ENCODE measurements at regions not wholly inside any gene's neighbourhood (a gene's known extent, or its start where the extent isn't known, plus 50 kb on each side); places are given as distances from the start of the nearest gene placed in this dataset.

DNA sequence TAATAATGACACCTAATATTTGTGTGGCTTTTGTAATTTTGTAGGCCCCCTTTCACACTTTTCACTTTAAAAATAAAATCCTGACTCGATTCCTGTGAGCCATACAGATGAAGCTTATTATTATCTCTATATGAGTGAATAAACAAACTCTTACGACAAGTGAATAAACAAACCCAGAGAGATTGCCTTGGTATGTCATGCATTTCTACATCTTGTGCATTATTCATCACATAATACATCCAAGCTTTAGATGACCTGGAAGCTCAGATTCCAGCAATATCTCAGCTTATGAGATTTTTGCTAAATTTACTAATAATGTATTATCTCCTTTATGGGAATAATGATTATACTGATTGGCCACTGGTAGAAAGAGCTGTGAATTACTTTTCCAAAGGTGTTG, 248.2 kb downstream of the TBX18 start:
- Histone ChIP-seq H3K4me3 (no peak overlapping the region), H3K27ac (no peak overlapping the region), H3K27me3 (no peaks in the 10 kb centered on the region), H4K20me1 (no peaks in the 10 kb centered on the region), H3K36me3 (no peaks in the 10 kb centered on the region), H3K4me1 (no peaks in the 10 kb centered on the region), H3K9ac (no peak overlapping the region), H3K4me2 (no peak overlapping the region), H3K9me3 (replicated peaks in 1 of 11) (no peaks in the 10 kb centered on the region)
- TF ChIP-seq Cebpa-rat (IDR thresholded peaks at IDR 0.05), result no peak

DNA sequence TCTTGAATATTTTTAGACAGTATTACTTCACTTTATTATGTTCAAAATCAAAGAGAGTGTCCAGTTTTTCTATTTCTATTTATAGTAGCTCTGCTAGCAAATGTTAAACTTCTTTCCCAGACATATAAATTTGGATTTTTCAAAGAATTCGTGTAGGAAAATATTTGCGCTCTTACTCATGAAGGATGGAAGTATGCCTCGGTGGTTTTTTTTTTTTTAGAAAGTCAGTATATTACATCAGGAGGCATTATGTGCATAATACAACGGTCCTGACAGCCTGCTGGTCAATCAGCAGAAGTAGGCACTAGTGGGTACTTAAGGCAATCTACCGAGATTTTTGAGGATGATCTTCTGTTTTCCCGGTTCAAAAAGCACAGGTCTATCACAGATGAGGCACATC, 249.3 kb downstream of the TBX18 start:
- Histone ChIP-seq H3K27ac (no peak overlapping the region), H4K20me1 (no peaks in the 10 kb centered on the region), H3K36me3 (no peaks in the 10 kb centered on the region), H3K4me2 (no peak overlapping the region), H3K4me1 (no peaks in the 10 kb centered on the region), H3K27me3 (no peaks in the 10 kb centered on the region), H3K9ac (no peak overlapping the region), H3K9me3 (replicated peaks in 1 of 11) (no peaks in the 10 kb centered on the region), H3K4me3 (no peak overlapping the region)
- no peak for TF ChIP-seq Cebpa-rat (IDR thresholded peaks at IDR 0.05)

DNA sequence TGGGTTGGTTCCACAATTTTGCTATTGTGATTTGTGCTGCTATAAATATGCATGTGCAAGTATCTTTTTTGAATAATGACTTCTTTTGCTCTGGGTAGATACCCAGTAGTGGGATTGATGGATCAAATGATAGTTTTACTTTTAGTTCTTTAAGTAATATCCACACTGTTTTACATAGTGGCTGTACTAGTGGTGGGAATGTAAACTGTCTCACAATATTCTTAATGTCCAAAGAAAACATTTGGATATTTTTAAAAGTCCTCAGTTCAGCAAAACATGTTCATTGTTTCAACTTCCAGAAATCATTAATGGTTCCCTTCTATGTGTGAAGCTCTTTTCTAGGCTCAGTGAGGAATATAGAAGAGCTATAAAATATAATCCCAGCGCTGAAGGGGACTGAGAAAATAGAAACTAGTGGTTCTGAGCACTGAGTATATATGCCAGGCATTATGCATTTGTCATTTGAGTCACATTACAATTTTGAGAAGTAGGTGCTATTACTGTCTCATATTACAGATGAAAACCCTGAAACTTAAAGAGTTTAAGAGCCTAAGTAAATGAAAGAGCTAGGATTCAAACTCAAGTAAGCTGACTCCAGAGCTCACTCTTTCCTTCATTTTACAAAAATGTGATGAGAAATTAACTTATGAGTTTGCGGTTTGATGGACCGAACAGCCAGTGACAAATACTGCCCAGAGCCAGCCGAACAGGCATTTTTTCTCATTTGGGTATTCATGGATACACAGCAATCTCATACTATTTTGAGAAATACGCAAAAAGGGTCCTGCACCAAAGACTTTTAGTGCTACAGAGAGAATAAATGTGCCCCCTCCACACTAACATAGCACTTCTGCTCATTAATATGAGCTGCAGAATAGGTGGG, 250.1 kb downstream of the TBX18 start:
- no peak for TF ChIP-seq Cebpa-rat (IDR thresholded peaks at IDR 0.05)

DNA sequence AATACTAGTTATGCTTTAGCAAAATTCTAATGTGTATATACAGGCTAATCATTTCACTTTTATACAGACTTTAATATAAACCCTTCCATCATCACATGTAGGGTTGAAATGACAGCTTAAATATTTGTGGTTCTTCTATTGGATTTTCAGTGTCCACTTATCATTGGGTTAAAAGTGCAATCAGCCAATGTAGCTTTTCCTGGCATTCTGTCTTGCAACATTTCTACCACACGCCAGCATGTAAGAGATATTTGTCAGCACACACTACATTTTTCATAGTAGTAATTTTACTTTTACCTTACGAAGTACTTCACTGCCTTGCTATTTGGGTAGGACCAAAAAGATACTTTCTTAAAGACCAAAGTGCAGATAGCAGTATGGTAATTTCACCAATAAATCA, 252.0 kb downstream of the TBX18 start:
- no peaks in the 10 kb centered on the region for H3K9me3 ChIP-seq (replicated peaks in 1 of 11)
- no peaks in the 10 kb centered on the region for H4K20me1 ChIP-seq
- no peaks in the 10 kb centered on the region for H3K4me1 ChIP-seq
- H3K36me3 ChIP-seq, result no peaks in the 10 kb centered on the region
- H3K27me3 ChIP-seq, result no peaks in the 10 kb centered on the region
- H3K27ac ChIP-seq, result no peak overlapping the region
- no peak overlapping the region for H3K4me3 ChIP-seq
- H3K9ac ChIP-seq, result no peak overlapping the region
- no peak overlapping the region for H3K4me2 ChIP-seq
- TF ChIP-seq Cebpa-rat (IDR thresholded peaks at IDR 0.05), result no peak

More for the DNA sequence above, 250.1 kb downstream of the TBX18 start:
- Histone ChIP-seq H3K27ac (no peak overlapping the region), H3K4me1 (no peaks in the 10 kb centered on the region), H4K20me1 (no peaks in the 10 kb centered on the region), H3K4me2 (no peak overlapping the region), H3K4me3 (no peak overlapping the region), H3K36me3 (no peaks in the 10 kb centered on the region), H3K27me3 (no peaks in the 10 kb centered on the region), H3K9ac (no peak overlapping the region), H3K9me3 (replicated peaks in 1 of 11) (no peaks in the 10 kb centered on the region)

DNA sequence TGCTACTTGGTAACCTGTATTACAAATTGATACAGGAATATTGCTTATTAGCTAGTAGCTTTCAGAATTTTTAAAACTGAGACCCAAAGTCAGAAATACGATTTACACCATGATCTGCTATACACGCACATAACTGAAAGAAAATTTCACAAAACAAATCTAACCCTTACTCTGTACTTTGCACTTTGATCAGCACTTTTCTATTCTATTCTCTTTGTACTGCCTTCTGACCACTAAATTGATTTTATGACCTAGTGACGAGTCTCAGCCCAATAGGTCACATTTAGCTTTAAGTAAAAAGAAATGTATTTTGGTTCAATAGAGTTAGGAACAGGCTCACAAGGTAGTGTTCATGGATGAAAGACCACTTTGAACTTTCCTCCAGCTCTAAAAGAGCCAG, 252.5 kb downstream of the TBX18 start:
- Histone ChIP-seq H3K27ac (no peak overlapping the region), H3K4me1 (no peaks in the 10 kb centered on the region), H3K9ac (no peak overlapping the region), H4K20me1 (no peaks in the 10 kb centered on the region), H3K36me3 (no peaks in the 10 kb centered on the region), H3K27me3 (no peaks in the 10 kb centered on the region), H3K4me2 (no peak overlapping the region), H3K4me3 (no peak overlapping the region), H3K9me3 (replicated peaks in 1 of 11) (no peaks in the 10 kb centered on the region)
- TF ChIP-seq Cebpa-rat (IDR thresholded peaks at IDR 0.05), result no peak

DNA sequence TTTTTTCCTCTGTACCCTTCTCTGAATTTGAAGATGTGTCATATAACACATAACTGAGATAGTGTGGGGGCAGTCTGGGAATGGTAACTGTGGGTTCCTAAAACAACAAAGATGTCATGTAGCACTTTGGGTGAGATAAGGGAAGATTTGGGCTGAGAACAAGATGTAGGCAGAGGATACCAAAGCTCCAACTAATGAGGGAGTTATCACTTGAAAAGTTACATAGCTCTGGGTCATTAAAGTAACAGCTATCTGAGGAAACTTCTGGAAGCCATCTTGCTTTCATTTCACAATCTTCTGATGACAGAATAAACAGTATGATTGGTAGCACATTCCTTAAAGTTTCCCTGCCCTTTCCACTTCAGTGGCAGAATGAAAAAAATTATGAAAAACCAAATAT, 255.4 kb downstream of the TBX18 start:
- H3K9me3 ChIP-seq (replicated peaks in 1 of 11), result peaks cover 6 to 10% (median 7%) of the 10 kb centered on the region in 11 experiments; a peak in 12 of 22 replicates
- no peak overlapping the region for H3K9ac ChIP-seq
- no peaks in the 10 kb centered on the region for H3K27me3 ChIP-seq
- H4K20me1 ChIP-seq, result no peaks in the 10 kb centered on the region
- no peak overlapping the region for H3K27ac ChIP-seq
- no peak for TF ChIP-seq Cebpa-rat (IDR thresholded peaks at IDR 0.05)
- H3K4me2 ChIP-seq, result no peak overlapping the region
- H3K36me3 ChIP-seq, result no peaks in the 10 kb centered on the region
- no peaks in the 10 kb centered on the region for H3K4me1 ChIP-seq
- no peak overlapping the region for H3K4me3 ChIP-seq

DNA sequence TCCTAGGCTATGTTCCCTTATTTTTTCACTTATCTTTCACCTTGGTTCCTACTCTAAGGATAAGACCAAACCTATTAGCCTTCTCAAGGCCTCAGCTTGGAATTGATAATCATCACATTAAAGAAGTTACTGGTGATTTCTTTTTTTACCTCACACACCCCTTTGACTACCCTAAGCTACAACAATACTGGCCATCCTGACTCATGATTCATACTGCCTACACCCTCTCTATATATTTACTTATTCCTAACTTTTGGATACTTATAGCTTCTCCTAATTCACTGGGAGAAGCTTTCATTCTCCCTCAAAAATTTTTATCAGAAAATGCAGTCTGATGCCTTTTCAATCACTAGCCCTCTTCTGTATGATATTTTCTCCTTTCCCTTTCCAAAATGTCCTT, 256.1 kb downstream of the TBX18 start:
- no peak overlapping the region for H3K27ac ChIP-seq
- H3K36me3 ChIP-seq, result no peaks in the 10 kb centered on the region
- peaks cover 6 to 10% (median 7%) of the 10 kb centered on the region in 11 experiments; a peak in 12 of 22 replicates for H3K9me3 ChIP-seq (replicated peaks in 1 of 11)
- no peak overlapping the region for H3K4me3 ChIP-seq
- no peaks in the 10 kb centered on the region for H4K20me1 ChIP-seq
- H3K4me2 ChIP-seq, result no peak overlapping the region
- no peak overlapping the region for H3K9ac ChIP-seq
- no peak for TF ChIP-seq Cebpa-rat (IDR thresholded peaks at IDR 0.05)
- no peaks in the 10 kb centered on the region for H3K27me3 ChIP-seq
- no peaks in the 10 kb centered on the region for H3K4me1 ChIP-seq

DNA sequence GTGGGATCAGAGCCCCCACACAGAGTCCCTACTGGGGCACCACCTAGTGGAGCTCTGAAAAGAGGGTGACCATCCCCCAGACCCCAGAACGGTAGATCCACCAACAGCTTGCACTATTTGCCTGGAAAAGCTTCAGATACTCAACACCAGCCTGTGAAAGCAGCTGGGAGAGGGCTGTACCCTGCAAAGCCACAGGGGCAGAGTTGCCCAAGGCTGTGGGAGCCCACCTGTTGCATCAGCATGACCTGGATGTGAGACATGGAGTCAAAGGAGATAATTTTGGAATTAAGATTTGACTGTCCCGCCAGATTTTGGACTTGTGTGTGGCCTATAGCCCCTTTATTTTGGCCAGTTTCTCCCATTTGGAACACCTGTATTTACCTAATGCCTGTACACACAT, 260.4 kb downstream of the TBX18 start:
- Histone ChIP-seq H3K4me1 (no peaks in the 10 kb centered on the region), H4K20me1 (no peaks in the 10 kb centered on the region), H3K27ac (no peak overlapping the region), H3K36me3 (no peaks in the 10 kb centered on the region), H3K9me3 (replicated peaks in 1 of 11) (peaks cover 6 to 10% (median 7%) of the 10 kb centered on the region in 11 experiments; a peak in 12 of 22 replicates), H3K9ac (no peak overlapping the region), H3K27me3 (no peaks in the 10 kb centered on the region), H3K4me2 (no peak overlapping the region), H3K4me3 (no peak overlapping the region)
- TF ChIP-seq Cebpa-rat (IDR thresholded peaks at IDR 0.05), result no peak

DNA sequence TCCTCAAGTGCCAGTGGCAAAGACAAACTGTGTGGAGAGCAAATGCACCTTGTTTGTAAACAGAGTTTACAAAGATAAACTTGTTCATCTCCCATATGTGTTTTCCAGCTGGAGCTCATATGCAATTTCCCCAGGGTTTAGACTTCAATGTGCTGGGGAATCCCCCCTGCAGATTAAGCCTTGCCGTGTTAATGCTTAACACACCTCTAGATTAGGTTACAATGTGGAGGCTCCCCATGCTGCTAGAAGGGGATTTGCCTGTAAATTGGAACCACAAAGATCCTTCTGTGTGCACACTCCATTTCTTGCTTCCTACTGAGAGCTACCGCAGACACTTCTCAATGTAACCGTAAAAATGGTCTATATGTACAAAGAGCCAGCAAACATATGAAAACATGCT, 263.1 kb downstream of the TBX18 start:
- no peak overlapping the region for H3K4me3 ChIP-seq
- no peak for TF ChIP-seq Cebpa-rat (IDR thresholded peaks at IDR 0.05)
- no peak overlapping the region for H3K4me2 ChIP-seq

DNA sequence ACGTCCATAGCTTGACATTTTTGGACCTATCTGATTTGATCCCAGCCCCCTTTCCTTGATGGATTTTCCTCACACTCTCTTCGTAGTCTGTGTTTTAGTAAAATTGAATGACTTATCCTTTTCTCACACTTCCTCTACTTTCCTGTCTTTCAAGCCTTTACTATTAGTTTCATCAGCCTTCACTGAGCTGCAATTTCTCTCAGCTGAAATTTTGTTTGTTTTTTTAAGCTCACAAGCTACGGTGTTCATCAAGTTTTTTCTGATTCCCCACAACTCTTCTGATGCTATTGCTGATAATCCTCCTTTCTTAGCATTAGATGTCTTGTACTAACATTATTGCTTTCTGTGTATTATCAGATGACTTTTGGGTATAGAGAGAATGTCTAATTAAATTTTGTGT, 263.7 kb downstream of the TBX18 start:
- Histone ChIP-seq H4K20me1 (no peaks in the 10 kb centered on the region), H3K4me1 (no peaks in the 10 kb centered on the region), H3K36me3 (no peaks in the 10 kb centered on the region), H3K4me2 (no peak overlapping the region), H3K4me3 (no peak overlapping the region), H3K9me3 (replicated peaks in 1 of 11) (peaks cover 0 to under 1% (median 0%) of the 10 kb centered on the region in 11 experiments; a peak in 1 of 22 replicates), H3K27me3 (no peaks in the 10 kb centered on the region), H3K27ac (no peak overlapping the region), H3K9ac (no peak overlapping the region)
- no peak for TF ChIP-seq Cebpa-rat (IDR thresholded peaks at IDR 0.05)

More for the DNA sequence above, 263.1 kb downstream of the TBX18 start:
- Histone ChIP-seq H3K9ac (no peak overlapping the region), H3K36me3 (no peaks in the 10 kb centered on the region), H3K27ac (no peak overlapping the region), H3K27me3 (no peaks in the 10 kb centered on the region), H3K9me3 (replicated peaks in 1 of 11) (peaks cover 5 to 6% (median 5%) of the 10 kb centered on the region in 11 experiments; a peak in 12 of 22 replicates), H4K20me1 (no peaks in the 10 kb centered on the region), H3K4me1 (no peaks in the 10 kb centered on the region)
